ENCODE measurements at regions not wholly inside any gene's neighbourhood (a gene's known extent, or its start where the extent isn't known, plus 50 kb on each side); places are given as distances from the start of the nearest gene placed in this dataset.

GRCh38 chr7:50164559-50165170 is 71.6 kb upstream of the ZPBP start:
- DNase-seq: no peak

- no peak for DNase-seq
These were observed 67.2 kb upstream of the ZPBP start for GRCh38 chr7:50160206-50160605.

DNA sequence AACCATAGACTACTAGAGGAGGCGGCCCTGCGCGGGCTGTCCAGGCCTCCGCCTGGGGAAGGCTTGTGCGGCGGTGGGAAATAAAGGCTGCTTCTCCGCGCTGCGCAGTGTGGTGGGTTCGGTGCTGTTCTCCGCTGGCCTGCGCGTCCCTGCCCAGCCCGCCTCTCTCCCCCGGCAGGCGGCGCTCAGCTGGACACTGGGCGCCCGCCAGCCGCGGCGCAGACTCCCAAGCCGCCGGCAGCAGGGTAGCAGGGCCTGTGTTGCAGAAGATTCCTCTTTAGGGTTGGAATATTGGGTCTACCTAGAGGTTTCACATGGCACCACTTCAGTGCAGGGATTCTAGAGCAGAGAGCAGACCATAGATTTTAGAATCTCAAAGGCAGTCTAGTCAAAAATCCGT is 66.1 kb upstream of the ZPBP start:
- no peak for DNase-seq

GRCh38 chr7:50156706-50157105 is 63.7 kb upstream of the ZPBP start:
- DNase-seq: no peak

- DNase-seq: no peak
These were observed 63.1 kb upstream of the ZPBP start for GRCh38 chr7:50156163-50156562.

GRCh38 chr7:50155755-50156154 is 62.7 kb upstream of the ZPBP start:
- no peak for DNase-seq

DNA sequence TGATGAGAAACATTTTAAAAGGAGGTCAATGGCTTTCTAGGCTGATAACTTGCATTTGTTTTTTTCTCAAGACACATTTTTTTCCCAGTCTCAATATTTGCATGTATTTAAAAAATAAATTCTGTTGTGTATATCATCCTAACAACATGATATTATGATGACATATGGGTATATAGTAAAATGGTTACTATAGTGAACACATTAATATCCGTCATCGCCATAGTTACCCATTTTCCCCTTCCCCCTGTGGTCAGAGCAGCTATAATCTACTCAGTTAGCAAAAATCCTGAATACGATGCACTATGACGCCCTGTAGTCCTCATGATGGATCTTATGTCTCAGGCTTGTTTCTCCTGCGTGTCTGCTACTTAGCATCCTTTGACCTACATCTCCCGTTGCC is 60.9 kb upstream of the ZPBP start:
- no peak for DNase-seq

DNA sequence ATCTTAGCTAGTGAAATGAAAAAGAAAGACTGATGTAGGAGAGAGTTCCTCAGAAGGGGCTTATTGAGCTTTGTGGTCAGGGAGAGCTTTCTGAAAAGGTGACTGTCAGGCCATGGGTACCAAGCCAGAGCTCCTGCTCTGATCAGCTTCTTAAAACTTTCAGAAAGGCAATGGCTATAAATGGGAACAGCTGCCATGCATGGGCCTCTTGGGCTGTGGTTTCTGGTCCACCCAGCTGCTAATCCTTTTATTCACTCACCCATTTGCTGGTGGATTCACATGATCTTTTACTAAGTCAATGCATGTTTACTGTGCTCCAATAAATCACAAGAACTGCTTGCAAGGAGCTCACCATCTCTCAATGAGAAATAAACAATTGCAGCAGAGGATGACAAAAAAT is 60.1 kb upstream of the ZPBP start:
- no peak for DNase-seq

DNA sequence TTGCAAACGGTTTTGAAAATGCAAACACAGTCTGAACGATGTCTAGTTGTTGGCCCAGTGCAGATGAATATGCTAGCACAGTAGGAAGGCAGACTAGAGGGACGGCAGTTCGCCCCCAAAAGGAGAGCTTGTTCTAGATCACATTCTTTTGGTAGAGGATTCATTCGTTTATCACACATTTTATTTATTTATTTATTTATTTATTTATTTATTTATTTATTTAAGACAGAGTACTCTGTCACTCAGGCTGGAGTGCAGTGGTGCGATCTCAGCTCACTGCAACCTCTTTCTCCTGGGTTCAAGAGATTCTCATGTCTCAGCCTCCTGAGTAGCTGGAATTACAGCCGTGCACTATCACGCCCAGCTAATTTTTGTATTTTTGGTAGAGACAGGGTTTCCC is 59.4 kb upstream of the ZPBP start:
- no peak for DNase-seq

DNA sequence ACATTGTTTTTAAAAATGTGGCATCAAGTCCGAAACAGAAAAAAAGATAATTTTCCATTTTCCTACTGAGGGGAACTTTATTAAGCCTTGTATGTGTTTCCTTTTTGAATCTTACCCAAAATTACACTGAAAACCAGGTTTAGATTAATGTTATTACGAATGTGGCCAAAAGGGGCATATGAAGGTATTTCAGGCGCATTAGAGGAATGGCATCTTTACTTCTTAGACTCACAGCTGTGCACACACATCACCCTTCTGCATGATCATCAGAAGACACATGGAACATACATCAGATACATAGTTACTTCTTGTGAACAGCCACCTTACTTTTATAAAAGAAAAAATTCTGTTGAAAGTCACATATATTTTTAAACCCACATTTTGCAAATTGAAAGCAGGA is 58.6 kb upstream of the ZPBP start:
- DNase-seq: no peak

DNA sequence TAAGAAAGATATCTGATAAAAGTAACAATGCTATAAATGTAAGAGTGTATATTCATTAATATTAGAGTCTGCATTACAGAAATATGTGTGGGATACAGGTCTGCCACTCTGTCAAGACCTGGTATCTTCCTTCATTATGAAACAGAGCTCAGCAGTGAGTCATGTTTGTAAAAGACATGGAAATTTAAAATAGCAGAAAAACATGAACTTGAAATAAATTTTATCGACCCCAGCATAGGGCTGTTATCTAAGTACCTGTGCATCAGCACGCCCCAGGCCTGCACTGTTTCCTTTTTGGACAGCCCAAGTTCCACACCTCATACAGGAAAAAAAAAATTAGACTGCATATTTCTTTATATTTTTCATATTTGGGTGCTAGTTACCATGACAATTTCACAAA is 58.0 kb upstream of the ZPBP start:
- DNase-seq: no peak

DNA sequence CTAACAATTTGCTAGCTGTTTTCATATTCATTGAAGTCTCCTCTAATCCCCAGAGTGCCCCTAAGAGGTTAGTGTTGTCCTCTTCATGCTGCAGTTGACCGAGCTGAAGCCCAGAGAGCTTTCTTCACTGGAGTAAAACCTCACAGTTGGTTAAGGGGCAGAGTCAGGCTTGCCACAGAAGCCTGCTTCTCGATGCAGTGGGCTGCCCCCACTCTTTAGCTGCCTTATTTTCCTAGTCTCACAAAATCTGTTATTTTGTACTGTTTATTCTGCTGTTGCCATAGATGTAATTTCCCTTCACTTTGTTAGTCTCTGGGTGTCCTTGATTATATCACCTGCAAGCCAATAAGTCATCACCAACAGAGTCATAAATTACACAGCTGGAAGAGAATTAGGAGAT is 56.3 kb upstream of the ZPBP start:
- DNase-seq: no peak

DNA sequence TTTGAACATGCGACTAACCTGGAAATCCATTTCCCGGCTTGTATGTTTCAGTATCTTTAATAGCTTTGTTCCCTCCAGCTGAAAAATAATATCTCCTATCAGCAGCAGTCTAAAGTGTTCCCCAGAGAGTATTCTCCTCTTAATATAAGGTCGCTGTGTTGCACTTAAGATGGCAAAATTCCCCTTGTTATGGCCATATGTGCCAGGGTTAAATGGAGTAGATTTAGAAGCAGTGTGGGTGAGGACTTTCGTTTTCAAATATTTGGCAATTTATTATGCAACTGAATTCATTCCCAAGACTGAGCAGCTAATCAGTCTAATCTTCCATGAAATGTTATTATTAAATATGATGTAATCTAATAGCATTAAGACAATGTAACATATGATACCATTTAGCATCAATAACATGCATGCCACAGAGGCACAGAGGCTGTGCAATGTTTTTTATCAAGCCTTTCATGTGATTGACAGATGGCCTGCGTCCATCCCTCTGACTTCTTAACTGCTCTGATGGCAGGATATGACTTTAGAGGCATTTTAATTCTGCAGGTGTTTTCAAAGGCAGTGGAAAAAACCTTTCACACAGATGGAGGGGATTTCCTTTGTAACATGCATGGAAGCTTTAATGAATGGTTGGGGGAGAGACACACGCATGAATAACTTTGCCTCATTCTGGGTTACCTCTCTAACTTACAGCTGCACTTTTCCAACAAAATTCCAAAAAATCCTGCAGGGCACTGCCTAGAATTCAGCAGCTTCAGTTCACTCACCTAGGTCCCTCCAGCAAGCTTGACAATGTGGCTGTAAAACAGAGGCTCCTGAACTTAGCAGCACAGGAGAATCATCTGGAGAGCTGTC is 55.1 kb upstream of the ZPBP start:
- DNase-seq: peak; percentile 20

GRCh38 chr7:50146692-50147091 is 53.6 kb upstream of the ZPBP start:
- DNase-seq: no peak

DNA sequence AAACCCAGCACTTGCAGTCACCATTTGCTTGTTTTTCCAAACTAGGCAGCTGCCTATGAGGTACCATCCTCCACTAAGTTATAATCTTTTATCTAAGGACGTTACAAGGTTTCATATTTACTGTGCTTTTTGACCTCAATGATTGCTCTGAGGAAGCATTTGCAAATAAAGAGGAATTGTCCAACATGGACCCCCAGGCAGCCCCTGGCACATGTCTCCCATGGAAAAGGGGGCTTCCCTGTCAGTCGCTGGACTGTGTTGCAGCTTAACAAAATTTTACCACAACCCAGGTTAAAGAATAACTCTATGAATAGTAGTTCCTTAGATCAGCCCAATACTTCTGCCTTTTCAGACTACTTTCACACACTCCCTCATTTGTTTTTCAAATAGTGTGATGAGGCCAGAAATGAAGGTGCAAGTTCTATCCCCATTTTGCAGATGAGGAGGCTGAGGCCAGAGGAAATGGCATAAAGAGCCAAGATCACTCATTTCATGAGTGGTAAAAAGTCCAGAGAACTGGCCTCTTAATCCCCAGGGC is 52.8 kb upstream of the ZPBP start:
- no peak for DNase-seq

DNA sequence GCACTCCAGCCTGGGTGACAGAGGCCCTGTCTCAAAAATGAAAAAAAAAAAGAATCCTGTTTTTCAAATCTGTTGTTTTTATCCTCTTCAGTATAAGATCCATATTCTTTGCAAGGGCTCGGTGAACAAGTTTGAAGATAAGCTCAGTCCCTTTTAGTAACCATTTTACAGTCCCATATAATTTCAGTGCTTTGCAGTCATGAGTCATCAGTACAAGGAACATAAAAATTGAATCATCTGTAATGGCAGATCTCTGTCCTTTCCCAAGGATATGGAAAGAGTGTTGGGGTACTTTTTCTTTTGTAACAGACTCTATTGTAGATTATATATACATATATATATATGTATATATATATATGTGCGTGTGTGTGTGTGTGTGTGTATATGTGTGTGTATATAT is 52.2 kb upstream of the ZPBP start:
- DNase-seq: no peak

Data from right kidney (tissue), 1 donor.